ENCODE measurements at regions not wholly inside any gene's neighbourhood (a gene's known extent, or its start where the extent isn't known, plus 50 kb on each side); places are given as distances from the start of the nearest gene placed in this dataset.

DNA sequence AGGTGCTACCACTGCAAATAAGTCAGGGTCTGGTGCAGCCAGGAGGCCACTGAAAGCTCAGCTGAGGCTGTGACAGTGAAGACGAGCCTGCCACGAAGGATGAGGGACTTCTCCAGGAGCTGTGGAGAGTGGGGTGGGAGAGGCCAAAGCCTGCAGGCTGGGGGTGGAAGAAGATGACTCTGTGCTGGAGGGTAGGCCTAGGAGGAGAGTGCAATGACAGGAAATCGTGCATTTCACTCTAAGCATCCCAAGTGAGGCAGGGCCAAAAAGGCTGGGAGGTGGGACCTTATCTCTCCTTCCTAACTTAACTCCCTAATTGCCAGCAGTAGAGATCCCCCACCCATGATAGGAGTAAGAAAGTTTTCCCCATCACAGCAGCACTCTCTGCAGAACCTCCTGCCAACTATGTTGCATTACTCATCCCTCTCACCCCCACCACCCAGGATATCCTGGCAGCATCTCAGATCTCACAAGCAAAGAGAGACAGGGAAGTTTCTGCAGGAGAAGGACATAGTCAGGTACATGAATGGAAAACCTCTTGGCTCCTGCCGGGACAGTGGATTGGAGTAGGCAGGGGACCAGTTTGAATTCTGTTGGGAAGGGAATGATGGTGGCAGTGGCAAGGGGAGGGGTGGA, 466.2 kb downstream of the CDH26 start:
- Mint-ChIP-seq H3K36me3 (ENCODE audit: unreplicated experiment) (no peaks in the 10 kb centered on the region), H3K4me1 (ENCODE audit: low read depth, unreplicated experiment) (peaks cover 3% of the 10 kb centered on the region), H3K27ac (ENCODE audit: unreplicated experiment) (no peak overlapping the region), H3K4me3 (ENCODE audit: unreplicated experiment) (no peak overlapping the region), H3K9me3 (ENCODE audit: unreplicated experiment) (peaks cover 2% of the 10 kb centered on the region), H3K27me3 (ENCODE audit: unreplicated experiment) (peaks cover 2% of the 10 kb centered on the region)
- TF ChIP-seq, protein P1, sequence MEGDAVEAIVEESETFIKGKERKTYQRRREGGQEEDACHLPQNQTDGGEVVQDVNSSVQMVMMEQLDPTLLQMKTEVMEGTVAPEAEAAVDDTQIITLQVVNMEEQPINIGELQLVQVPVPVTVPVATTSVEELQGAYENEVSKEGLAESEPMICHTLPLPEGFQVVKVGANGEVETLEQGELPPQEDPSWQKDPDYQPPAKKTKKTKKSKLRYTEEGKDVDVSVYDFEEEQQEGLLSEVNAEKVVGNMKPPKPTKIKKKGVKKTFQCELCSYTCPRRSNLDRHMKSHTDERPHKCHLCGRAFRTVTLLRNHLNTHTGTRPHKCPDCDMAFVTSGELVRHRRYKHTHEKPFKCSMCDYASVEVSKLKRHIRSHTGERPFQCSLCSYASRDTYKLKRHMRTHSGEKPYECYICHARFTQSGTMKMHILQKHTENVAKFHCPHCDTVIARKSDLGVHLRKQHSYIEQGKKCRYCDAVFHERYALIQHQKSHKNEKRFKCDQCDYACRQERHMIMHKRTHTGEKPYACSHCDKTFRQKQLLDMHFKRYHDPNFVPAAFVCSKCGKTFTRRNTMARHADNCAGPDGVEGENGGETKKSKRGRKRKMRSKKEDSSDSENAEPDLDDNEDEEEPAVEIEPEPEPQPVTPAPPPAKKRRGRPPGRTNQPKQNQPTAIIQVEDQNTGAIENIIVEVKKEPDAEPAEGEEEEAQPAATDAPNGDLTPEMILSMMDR (IDR thresholded peaks at IDR 0.05; ENCODE audit: partially characterized antibody, unreplicated experiment): no peak
- DNase-seq: no peak

DNA sequence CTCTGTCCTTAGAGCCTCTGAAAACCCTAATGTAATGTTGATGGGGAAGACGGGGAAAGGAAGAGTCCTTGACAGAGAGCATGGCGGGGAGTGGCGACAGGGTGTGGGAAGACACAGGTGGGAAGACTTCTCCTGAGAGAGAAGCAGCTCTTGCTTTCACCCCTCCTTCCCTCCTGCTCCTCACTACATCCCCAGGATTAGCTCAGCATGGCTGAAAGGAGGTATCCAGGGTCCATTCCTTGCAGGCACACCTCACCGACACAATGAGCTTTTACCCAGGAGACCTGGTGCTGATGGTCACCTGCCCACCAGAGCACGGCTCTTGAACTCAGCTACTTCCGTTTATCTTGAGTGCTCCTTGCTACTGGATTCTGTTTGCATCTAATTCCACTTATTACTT, 469.3 kb downstream of the CDH26 start:
- H3K27ac Mint-ChIP-seq (ENCODE audit: unreplicated experiment): no peak overlapping the region
- H3K27me3 Mint-ChIP-seq (ENCODE audit: unreplicated experiment): peaks cover 3% of the 10 kb centered on the region
- H3K9me3 Mint-ChIP-seq (ENCODE audit: unreplicated experiment): no peaks in the 10 kb centered on the region
- H3K36me3 Mint-ChIP-seq (ENCODE audit: unreplicated experiment): no peaks in the 10 kb centered on the region
- no peak for DNase-seq
- peaks cover 4% of the 10 kb centered on the region for H3K4me1 Mint-ChIP-seq (ENCODE audit: low read depth, unreplicated experiment)
- H3K4me3 Mint-ChIP-seq (ENCODE audit: unreplicated experiment): no peak overlapping the region
- TF ChIP-seq, protein P1 (IDR thresholded peaks at IDR 0.05; ENCODE audit: partially characterized antibody, unreplicated experiment): no peak

DNA sequence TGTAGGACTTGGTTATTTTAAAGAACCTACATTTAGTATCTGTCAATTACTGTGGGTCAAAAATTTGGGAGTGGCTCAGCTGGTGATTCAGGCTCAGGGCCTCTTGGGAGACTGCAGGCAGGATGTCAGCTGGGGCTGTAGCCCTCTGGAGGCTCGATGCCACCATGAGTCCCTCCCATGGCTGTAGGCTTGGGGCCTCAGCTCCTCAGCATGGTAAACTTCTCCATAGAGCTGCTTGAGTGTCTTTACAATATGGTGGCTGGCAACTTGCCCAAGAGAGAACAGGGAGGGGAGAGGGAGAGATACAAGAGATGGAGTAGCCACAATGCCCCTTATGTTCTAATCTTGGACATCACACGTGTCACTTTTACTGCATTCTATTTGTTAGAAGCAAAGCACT, 470.4 kb downstream of the CDH26 start:
- TF ChIP-seq, protein P1 (IDR thresholded peaks at IDR 0.05; ENCODE audit: partially characterized antibody, unreplicated experiment): no peak
- H3K4me3 Mint-ChIP-seq (ENCODE audit: unreplicated experiment): no peak overlapping the region

DNA sequence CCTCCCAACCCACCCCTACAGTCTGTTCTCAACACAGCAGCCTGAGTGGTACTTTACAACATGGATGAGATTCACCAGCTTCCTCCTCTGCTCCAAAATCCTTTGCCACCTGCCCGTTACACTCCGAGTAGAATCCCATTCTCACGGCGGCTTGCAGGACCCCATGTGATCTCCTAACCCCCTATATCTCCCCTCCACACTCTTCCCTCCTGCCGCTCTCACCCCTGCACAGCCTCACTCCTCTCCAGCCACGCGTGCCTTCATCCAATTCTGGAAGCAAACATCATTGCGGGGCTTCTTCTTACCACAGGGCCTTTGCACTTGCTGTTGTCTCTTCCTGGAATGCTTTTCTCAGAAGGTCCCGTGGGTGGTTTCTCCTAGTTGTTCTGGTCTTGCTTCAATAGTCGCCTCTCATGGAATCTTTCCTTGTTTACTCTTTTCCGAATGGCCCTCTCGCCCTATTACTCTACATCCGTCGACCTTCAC, 472.3 kb downstream of the CDH26 start:
- Mint-ChIP-seq H3K4me1 (ENCODE audit: low read depth, unreplicated experiment) (peaks cover 4% of the 10 kb centered on the region), H3K27ac (ENCODE audit: unreplicated experiment) (no peak overlapping the region), H3K4me3 (ENCODE audit: unreplicated experiment) (no peak overlapping the region), H3K27me3 (ENCODE audit: unreplicated experiment) (peaks cover 5% of the 10 kb centered on the region), H3K9me3 (ENCODE audit: unreplicated experiment) (no peaks in the 10 kb centered on the region), H3K36me3 (ENCODE audit: unreplicated experiment) (no peaks in the 10 kb centered on the region)
- no peak for DNase-seq
- TF ChIP-seq, protein P1 (IDR thresholded peaks at IDR 0.05; ENCODE audit: partially characterized antibody, unreplicated experiment): no peak

More for the DNA sequence above, 470.4 kb downstream of the CDH26 start:
- Mint-ChIP-seq H3K9me3 (ENCODE audit: unreplicated experiment) (no peaks in the 10 kb centered on the region), H3K4me1 (ENCODE audit: low read depth, unreplicated experiment) (peaks cover 4% of the 10 kb centered on the region), H3K36me3 (ENCODE audit: unreplicated experiment) (no peaks in the 10 kb centered on the region), H3K27me3 (ENCODE audit: unreplicated experiment) (peaks cover 5% of the 10 kb centered on the region), H3K27ac (ENCODE audit: unreplicated experiment) (no peak overlapping the region)
- DNase-seq: no peak

DNA sequence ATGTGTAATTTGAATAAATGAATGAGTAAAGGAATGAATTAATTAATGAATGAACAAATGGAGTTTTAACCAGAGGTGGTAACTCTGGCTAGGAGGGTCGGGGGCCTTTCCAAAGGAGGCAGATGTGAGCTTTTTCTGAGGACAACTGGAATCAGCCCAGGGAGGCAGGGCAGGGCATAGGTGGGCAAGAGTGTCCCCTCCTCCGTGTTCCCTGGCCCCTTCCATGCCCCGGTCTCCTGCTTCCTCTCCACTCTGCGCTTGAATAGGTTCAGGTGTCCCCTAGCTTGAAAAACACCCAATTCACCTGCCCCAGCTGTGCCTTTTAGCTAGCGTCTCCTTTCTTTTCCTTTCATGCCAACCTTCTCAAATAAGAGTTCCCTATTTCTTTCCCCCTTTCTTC, 473.1 kb downstream of the CDH26 start:
- Mint-ChIP-seq H3K27ac (ENCODE audit: unreplicated experiment) (no peak overlapping the region), H3K4me1 (ENCODE audit: low read depth, unreplicated experiment) (peaks cover 4% of the 10 kb centered on the region), H3K27me3 (ENCODE audit: unreplicated experiment) (peaks cover 7% of the 10 kb centered on the region), H3K4me3 (ENCODE audit: unreplicated experiment) (no peak overlapping the region), H3K9me3 (ENCODE audit: unreplicated experiment) (no peaks in the 10 kb centered on the region), H3K36me3 (ENCODE audit: unreplicated experiment) (no peaks in the 10 kb centered on the region)
- TF ChIP-seq, protein P1 (IDR thresholded peaks at IDR 0.05; ENCODE audit: partially characterized antibody, unreplicated experiment): no peak
- DNase-seq: no peak
